ENCODE measurements at regions not wholly inside any gene's neighbourhood (a gene's known extent, or its start where the extent isn't known, plus 50 kb on each side); places are given as distances from the start of the nearest gene placed in this dataset.

- no peak overlapping the region for H3K27ac ChIP-seq
- TF ChIP-seq ZFX (IDR thresholded peaks at IDR 0.05; ENCODE audit: borderline replicate concordance) = no peak
- no peak for TF ChIP-seq CTCF (IDR thresholded peaks at IDR 0.05)
Measured at GRCh38 chr4:159443975-159444374, 341.1 kb downstream of the RAPGEF2 start.

DNA sequence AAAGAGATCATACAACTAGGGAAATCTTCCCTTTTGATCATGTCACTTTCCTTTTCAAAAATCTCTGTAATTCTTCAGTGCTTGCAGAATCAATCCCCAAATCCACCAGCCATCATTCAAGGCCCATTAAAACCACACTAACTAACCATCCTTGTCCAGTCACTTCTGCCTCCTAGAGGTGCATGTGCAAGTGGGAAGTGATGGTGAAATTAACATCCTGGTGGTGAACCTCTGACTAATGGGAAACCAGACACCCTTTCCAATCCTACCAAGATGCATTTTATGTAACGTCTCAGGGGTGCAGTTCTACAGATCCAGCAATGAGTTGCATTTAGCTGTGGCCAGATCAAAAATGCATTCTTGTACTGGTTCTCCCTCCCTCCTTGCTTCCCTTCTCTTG, 341.8 kb downstream of the RAPGEF2 start:
- TF ChIP-seq CTCF (IDR thresholded peaks at IDR 0.05) (no peak), ZFX (IDR thresholded peaks at IDR 0.05; ENCODE audit: borderline replicate concordance) (no peak)
- no peak overlapping the region for H3K27ac ChIP-seq

DNA sequence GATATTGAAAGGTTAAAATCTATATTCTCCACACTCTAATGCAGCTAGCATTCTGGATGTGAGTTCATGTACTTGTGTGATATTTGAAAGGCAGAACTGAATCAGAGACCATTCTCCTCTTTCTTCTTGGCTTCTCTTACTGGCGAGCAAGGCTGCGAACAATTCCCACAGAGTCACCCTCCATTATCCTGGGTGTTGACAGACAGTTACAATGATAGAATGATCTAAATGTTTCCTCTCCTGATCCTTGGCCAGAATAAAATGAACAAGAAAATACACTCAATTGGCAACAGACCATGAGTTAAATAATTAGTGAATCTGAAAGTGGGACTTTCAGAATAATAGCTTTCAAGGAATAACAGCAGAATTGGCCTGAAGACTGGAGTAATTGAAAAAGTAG, 342.8 kb downstream of the RAPGEF2 start:
- TF ChIP-seq ZFX (IDR thresholded peaks at IDR 0.05; ENCODE audit: borderline replicate concordance) = no peak
- TF ChIP-seq CTCF (IDR thresholded peaks at IDR 0.05) = no peak
- no peak overlapping the region for H3K27ac ChIP-seq

- TF ChIP-seq CTCF (IDR thresholded peaks at IDR 0.05) (peak; percentile 87), ZFX (IDR thresholded peaks at IDR 0.05; ENCODE audit: borderline replicate concordance) (no peak)
- H3K27ac ChIP-seq = no peak overlapping the region
Measured at GRCh38 chr4:159446266-159446976, 343.5 kb downstream of the RAPGEF2 start.

GRCh38 chr4:159447296-159447695, 344.4 kb downstream of the RAPGEF2 start:
- TF ChIP-seq CTCF (IDR thresholded peaks at IDR 0.05) (no peak), ZFX (IDR thresholded peaks at IDR 0.05; ENCODE audit: borderline replicate concordance) (no peak)
- H3K27ac ChIP-seq = no peak overlapping the region

DNA sequence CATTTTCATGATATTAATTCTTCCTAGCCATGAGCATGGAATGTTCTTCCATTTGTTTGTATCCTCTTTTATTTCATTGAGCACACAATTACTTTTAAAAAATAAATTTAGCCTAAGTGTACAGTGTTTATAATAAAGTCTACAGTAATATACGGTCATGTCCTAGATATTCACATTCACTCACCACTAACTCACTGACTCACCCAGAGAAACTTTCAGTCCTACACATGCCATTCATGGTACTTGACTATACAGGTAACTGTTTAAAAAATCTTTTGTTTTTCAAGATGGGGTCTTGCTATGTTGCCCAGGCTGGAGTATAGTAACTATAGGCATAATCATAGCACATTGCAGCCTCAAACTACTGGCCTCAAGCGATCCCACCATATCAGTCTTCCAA, 348.1 kb downstream of the RAPGEF2 start:
- H3K27ac ChIP-seq = no peak overlapping the region
- TF ChIP-seq ZFX (IDR thresholded peaks at IDR 0.05; ENCODE audit: borderline replicate concordance) (no peak), CTCF (IDR thresholded peaks at IDR 0.05) (no peak)

- no peak overlapping the region for H3K27ac ChIP-seq
- TF ChIP-seq ZFX (IDR thresholded peaks at IDR 0.05; ENCODE audit: borderline replicate concordance) = no peak
- TF ChIP-seq CTCF (IDR thresholded peaks at IDR 0.05) = peak; percentile 88
Measured at GRCh38 chr4:159455675-159456237, 352.9 kb downstream of the RAPGEF2 start.

All from 22Rv1 (cell line).